ENCODE measurements at regions not wholly inside any gene's neighbourhood (a gene's known extent, or its start where the extent isn't known, plus 50 kb on each side); places are given as distances from the start of the nearest gene placed in this dataset.
"Not testable (repeated sequence)": the region's sequence is repeated elsewhere in the genome, so short reads cannot be mapped to it uniquely, and the experiment has no call there.

GRCh38 chr4:173752610-173753230 lies 222.7 kb upstream of the HAND2 start:
- DNase-seq: peak; percentile 61

DNA sequence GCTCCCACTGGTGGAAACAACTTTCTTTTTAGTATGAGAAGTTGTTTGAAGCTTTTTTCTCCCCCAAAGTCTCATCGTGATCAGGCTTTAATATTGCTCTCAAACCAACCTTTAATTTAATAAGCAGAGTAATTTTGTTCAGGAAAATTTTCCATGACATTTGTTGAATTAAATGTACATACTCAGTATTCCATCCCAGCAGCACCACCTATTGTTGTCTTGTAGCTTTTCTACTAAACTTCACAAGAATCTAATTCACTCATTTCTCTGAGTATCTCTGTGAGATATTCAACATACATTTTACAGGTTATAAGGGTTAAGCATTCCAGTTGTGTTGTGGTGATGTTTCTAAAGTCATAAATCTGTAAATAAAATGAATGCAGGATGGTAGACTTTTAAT lies 218.3 kb upstream of the HAND2 start:
- DNase-seq: no peak

DNA sequence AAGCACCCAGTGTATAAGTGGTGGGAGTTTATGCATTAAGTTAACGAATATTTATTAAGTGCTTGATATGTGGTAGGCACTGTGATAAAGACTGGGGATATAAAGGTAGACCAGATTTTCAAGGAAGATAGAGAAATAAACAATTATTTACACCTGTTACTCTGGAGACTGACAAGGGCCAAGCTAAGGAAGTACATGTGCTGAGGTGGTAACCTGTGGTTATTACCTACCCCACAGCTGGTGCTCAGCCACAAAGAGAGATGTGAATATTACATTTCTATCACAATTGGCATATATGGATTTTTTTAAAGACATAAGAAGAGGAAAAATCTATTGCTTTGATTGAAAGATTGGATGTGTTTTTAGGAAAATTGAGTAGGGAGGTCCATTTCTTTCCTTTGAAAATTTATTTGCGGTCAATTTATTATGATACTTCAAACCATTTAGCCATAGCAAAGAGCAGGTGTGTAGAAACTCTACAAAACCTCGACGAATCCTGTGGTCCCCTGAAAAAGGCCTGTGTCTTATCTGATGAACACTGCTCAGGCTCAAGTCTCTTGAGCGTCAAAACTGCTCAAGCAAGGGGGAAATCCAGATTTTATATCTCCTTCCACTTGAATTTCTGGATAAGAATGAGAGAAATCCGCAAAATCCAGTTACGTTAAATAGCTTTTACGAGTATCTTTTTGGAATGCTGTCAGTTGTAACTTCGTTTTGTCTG lies 217.7 kb upstream of the HAND2 start:
- DNase-seq: no peak

DNA sequence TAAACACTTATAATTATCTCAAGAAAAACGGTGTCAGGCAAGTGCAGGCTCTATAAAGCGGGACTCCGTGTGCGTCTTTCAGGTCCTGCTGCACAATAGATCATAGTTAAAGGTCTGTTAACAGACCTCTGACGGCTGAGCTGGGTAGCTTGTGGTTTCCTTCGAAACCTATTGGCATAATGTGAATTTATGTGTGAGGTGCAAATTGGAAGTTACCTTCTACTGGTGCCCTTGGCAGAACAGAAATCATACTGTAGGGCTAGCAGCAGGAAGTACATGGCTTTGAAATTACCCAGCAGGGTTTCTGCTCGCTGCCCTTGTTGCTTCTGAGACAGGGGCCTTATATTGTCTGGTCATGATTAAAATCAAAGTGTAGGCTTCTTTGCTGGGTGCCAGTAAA lies 216.4 kb upstream of the HAND2 start:
- no peak for DNase-seq

DNA sequence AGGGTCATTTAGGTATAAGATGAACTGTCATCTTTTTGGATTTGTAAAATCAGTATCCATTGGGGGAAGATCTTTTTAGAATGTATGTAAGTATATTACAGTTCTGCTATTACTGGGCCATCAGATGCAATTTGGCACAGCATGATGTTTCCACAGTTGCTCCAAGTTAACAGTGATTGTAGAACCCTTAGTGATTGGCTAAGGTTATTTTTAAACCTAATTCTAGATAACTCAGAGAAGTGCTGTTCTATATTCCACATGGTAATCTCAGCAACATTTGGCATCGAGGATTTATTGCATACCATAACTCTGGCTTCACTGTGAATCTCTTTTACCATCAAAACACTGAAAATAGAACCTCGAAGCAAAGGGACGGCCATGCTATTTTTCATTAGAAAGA lies 215.7 kb upstream of the HAND2 start:
- no peak for DNase-seq

GRCh38 chr4:173736840-173737239 lies 206.8 kb upstream of the HAND2 start:
- no peak for DNase-seq

DNA sequence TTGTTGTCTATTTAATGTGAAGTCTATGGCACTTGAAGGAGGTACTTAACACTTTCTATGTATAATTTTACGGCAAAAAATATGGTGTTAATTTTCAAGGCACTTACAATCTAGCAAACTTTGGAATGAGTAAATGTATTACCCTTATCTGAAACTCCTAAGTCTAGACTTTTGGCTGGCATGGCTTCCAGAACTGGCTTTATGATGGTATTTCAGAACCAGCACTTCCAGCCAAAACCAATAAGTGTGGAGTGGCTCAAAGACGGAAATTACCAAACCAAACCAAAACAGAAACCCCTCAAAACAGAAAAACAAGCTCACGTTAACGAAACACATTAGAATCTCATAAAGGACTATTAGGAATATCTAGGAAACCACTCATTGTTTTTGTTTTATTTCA lies 205.6 kb upstream of the HAND2 start:
- DNase-seq: no peak

DNA sequence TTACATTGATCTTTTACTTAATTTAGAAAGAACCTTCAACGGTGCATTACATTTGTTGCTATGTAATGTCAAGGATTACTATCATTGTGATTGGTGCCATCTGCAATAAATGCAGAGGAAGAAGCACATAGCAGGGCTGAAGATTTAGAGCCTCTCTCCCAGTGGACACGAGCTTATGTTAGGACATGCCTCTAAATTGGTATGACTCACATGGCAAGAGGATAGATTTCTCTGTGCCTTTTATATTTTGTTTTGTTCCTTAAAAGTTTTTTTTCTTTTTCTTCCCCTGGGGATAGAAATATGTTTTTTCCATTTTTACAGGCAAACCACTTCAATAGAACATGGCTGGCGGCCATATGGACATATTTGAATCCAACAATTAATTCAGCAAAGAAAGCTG lies 205.0 kb upstream of the HAND2 start:
- DNase-seq: no peak

- no peak for DNase-seq
Observed at GRCh38 chr4:173731257-173731656, 201.2 kb upstream of the HAND2 start.

DNA sequence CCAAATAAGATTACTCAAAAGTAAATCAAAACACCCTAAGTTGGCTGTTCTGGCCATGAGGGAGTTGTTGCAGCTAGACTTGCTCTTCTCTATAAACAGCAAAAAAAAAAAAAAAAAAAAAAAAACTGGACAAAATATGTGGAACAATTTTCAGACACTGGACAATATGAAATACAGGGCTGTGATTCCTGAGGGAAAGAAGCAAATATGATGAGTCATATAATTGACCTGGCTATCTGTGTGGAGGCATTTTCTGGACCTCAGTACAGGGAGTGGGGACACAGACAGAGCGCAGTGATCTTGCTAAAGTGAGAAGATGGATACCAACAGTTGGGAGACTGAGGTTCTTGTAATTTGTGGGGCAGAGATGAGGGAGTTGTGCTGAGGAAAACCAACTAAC lies 192.0 kb upstream of the HAND2 start:
- no peak for DNase-seq

GRCh38 chr4:173718504-173718903 lies 188.5 kb upstream of the HAND2 start:
- DNase-seq: not testable (repeated sequence)

DNA sequence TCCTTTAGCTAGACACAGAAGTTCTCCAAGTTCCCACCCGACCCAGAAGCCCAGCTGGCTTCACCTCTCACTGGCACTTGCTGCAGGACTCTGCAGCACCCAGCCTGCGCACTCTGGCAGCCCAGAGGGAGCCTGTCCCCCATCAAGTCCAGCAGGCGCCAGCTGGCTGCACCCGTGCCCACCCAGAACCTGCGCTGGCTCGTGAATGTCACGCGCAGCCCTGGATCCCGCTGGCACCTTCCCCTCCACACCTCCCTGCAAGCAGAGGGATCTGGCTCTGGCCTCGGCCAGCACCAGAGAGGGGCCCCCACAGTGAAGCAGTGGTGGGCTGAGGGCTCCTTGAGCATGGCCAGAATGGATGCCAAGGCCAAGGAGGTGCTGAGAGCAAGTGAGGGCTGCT lies 187.6 kb upstream of the HAND2 start:
- no peak for DNase-seq

- no peak for DNase-seq
Observed at GRCh38 chr4:173714456-173714855, 184.4 kb upstream of the HAND2 start.

DNA sequence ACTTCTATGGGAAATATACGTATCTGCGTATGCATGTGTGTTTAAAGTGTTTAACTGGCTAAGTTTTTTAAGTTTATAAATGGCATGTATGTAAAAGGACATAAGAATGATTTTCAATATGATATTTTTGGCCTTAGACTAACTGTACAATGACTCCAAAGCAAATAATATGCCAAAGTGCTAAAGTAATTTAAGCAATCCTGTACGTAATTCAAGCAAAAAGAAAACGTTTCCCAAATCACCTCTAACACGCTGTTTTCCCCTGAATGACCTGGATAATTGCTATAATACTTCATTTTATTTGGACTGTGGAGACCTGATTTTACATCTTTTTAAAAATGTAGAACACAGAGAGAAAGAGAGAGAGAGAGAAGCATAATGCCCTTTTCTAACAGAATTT lies 183.0 kb upstream of the HAND2 start:
- DNase-seq: no peak

GRCh38 chr4:173707658-173708419 lies 177.8 kb upstream of the HAND2 start:
- DNase-seq: no peak

DNA sequence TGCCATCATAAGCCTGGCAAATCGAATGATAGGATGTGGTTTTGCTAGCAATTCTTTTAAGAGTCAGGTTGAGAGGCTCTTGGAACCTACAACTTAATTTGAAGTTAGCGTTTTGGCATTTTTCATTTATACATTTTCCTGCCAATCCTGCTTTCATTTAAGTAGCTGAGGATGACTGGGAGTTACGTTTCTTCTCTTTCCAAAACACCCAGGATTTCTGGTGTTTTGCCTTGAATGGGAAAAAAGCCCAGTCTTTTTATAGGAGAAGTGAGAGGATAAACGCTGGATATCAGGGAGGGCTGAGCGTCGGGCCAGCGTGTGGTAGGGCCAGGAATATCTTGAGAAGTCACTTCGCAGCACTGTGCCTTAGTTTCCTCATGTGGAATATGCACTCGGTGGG lies 174.2 kb upstream of the HAND2 start:
- DNase-seq: no peak

DNA sequence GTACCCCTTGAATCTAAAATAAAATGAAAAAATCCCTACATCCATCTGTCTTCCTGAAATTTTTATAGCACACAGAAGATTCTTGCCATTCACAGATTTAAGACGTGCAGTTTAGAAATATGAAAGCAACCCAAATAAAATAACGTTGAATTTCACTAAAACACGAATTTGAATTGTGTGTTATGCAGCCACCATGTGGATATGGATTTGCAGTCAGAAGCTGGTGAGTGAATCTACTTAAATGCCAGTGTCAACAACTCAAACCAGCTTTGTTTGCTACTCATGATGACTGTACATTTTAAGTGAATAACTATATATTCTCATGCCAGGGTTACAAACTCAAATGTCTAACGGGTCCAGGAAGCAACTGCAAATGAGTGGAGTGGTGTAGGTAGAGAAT lies 173.0 kb upstream of the HAND2 start:
- DNase-seq: no peak

DNA sequence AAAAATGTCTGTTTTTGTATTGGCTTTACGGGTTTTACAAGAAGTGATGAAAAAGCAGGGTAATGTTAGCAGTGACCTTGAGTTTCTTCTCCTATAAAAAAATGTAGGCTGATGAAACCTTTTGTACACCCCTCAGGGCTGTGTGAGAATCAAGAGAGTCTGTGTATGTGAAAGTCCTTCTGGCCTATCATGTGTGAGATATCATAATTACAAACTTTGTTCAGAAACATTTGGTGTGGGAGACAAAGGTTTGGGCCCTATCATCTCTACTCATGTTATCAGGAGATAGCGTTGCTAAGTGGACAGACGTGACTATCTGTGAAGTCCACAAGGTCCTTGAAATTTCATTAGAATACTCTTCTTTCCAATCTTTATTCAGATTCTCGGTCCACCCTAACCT lies 170.6 kb upstream of the HAND2 start:
- no peak for DNase-seq

DNA sequence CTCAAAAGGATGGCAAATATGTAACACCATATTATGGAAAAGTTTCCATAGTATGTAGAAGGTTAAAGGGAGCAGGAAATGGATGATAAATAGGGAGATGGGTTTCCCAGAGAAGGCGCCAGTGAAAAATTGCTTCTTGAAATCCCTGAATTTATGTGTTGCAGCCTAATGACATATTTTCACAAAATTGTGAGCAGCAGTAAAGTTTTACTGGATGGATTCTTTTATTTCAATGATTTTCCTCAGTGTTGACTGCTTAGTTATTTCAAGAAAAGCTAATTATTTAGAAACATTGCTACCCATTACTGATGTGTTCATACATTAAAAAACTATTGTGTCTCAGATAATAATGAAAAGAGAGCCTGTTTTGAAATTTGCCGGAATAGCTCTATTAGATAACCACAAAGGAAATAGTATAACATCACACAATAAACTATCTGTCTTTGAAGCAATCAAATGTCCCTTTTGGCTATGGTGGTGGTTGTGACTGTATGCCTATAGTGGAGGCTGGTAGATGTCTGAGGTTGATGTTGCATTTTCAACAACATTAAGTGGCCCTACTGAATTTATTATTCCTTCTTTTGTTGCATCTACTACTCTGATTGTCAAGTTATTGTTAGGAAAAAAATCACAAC lies 169.9 kb upstream of the HAND2 start:
- DNase-seq: no peak

DNA sequence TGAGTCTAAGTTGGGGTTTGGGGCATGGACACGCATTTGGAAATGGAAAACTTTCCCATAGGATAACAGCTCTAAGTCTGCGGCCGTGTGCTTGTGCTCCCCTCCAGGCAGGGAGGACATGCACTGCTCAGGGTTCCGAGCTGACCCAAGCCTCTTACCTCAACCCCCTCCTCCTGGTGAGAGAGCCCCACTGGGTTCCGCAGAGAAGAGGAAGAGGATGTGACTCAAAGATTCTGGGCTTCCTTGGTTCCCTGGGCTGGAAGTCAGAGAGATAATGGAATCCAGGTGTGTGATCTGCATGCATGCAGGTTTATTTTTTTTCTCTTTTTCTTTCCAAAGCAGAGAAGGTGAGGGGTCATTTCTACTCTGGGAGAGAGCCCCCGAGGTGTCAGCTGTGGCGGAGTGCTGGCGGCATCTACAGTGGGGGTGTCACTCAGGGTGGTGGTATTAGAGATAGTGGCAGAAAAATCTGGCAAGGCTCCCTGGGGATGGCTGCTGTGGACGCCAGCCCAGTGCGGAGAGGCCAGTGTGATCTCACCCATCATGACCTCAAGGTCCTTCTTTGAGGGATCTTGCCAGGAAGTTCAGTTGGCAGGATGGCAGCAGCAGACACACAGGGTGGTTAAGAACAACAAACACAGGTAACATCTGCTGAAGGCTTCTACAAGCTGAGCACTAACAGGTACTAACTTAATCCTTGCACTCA lies 168.7 kb upstream of the HAND2 start:
- DNase-seq: no peak

- DNase-seq: no peak
Observed at GRCh38 chr4:173697840-173698239, 167.8 kb upstream of the HAND2 start.

GRCh38 chr4:173696551-173696950 lies 166.5 kb upstream of the HAND2 start:
- no peak for DNase-seq

- DNase-seq: no peak
Observed at GRCh38 chr4:173696011-173696410, 166.0 kb upstream of the HAND2 start.
